H4 (cell line): ENCODE measurements at regions not wholly inside any gene's neighbourhood (a gene's known extent, or its start where the extent isn't known, plus 50 kb on each side); places are given as distances from the start of the nearest gene placed in this dataset.

Experiments used
- DNase-seq: peaks from one replicate; pipeline ENCODE4 v3.0.0-alpha.2; 2015; ENCODE audit warnings: low spot score

GRCh38 chr11:109968781-109969180 is 124.4 kb upstream of the ZC3H12C start:
- no peak for DNase-seq

- DNase-seq, result no peak
Measured at GRCh38 chr11:109970516-109971183, 122.5 kb upstream of the ZC3H12C start.

- peak; percentile 28 for DNase-seq
Measured at GRCh38 chr11:109971184-109971523, 122.0 kb upstream of the ZC3H12C start.

- no peak for DNase-seq
Measured at GRCh38 chr11:109972181-109972715, 120.9 kb upstream of the ZC3H12C start.

GRCh38 chr11:109972939-109973338 is 120.3 kb upstream of the ZC3H12C start:
- DNase-seq, result no peak

- no peak for DNase-seq
Measured at GRCh38 chr11:109973486-109973885, 119.7 kb upstream of the ZC3H12C start.

- DNase-seq, result no peak
Measured at GRCh38 chr11:109974523-109974922, 118.7 kb upstream of the ZC3H12C start.

- DNase-seq, result no peak
Measured at GRCh38 chr11:109978895-109979294, 114.3 kb upstream of the ZC3H12C start.

GRCh38 chr11:109981031-109981636 is 112.1 kb upstream of the ZC3H12C start:
- DNase-seq, result no peak

GRCh38 chr11:109983358-109983757 is 109.8 kb upstream of the ZC3H12C start:
- DNase-seq, result no peak

- no peak for DNase-seq
Measured at GRCh38 chr11:109984634-109985289, 108.4 kb upstream of the ZC3H12C start.

- no peak for DNase-seq
Measured at GRCh38 chr11:109986488-109986887, 106.7 kb upstream of the ZC3H12C start.

- DNase-seq, result no peak
Measured at GRCh38 chr11:109991835-109992234, 101.4 kb upstream of the ZC3H12C start.

GRCh38 chr11:109993786-109994185 is 99.4 kb upstream of the ZC3H12C start:
- DNase-seq, result peak; percentile 23

- no peak for DNase-seq
Measured at GRCh38 chr11:109994907-109995306, 98.3 kb upstream of the ZC3H12C start.

- DNase-seq, result no peak
Measured at GRCh38 chr11:109996060-109996459, 97.1 kb upstream of the ZC3H12C start.

- DNase-seq, result no peak
Measured at GRCh38 chr11:109998921-109999320, 94.3 kb upstream of the ZC3H12C start.

- peak; percentile 83 for DNase-seq
Measured at GRCh38 chr11:110000031-110000502, 93.1 kb upstream of the ZC3H12C start.

GRCh38 chr11:110000850-110001249 is 92.3 kb upstream of the ZC3H12C start:
- DNase-seq, result no peak

- DNase-seq, result no peak
Measured at GRCh38 chr11:110003426-110003825, 89.8 kb upstream of the ZC3H12C start.

- no peak for DNase-seq
Measured at GRCh38 chr11:110011595-110011994, 81.6 kb upstream of the ZC3H12C start.

- DNase-seq, result no peak
Measured at GRCh38 chr11:110015695-110016094, 77.5 kb upstream of the ZC3H12C start.

GRCh38 chr11:110019675-110020074 is 73.5 kb upstream of the ZC3H12C start:
- DNase-seq, result no peak
